ENCODE measurements at regions not wholly inside any gene's neighbourhood (a gene's known extent, or its start where the extent isn't known, plus 50 kb on each side); places are given as distances from the start of the nearest gene placed in this dataset.
A peak's percentile ranks its signal among the peaks of the same experiment; 100 is the strongest.

GRCh38 chr1:208631506-208631905 lies 387.3 kb upstream of the PLXNA2 start:
- WGBS (ENCODE audit: extremely low coverage, insufficient coverage, low lambda C conversion rate) = no CpG with 5 or more reads among the region's 4 CpGs
- no peak for DNase-seq

GRCh38 chr1:208634346-208635140 lies 390.4 kb upstream of the PLXNA2 start:
- DNase-seq = no peak
- Histone ChIP-seq H2AK5ac (ENCODE audit: low read length) (no peak overlapping the region), H2BK120ac (ENCODE audit: low read depth, low read length) (no peak overlapping the region), H3K36me3 (ENCODE audit: control insufficient read depth, insufficient read depth, low read length) (no peaks in the 10 kb centered on the region), H4K5ac (ENCODE audit: low read length) (no peak overlapping the region), H2BK15ac (replicated peaks; ENCODE audit: low read depth) (no peak overlapping the region), H3K56ac (ENCODE audit: low read length) (no peak overlapping the region), H4K8ac (ENCODE audit: low read depth, low read length) (no peak overlapping the region), H3K79me2 (ENCODE audit: control insufficient read depth, insufficient read depth, low read length) (no peaks in the 10 kb centered on the region), H3K18ac (ENCODE audit: low read length) (no peak overlapping the region), H3K4me1 (ENCODE audit: control insufficient read depth, low read depth, low read length) (no peaks in the 10 kb centered on the region), H2BK5ac (ENCODE audit: low read length) (no peak overlapping the region), H3K27me3 (ENCODE audit: insufficient read depth, low read length, poor library complexity) (no peaks in the 10 kb centered on the region), H3K4me3 (ENCODE audit: low read length) (no peak overlapping the region), H3K4me2 (ENCODE audit: low read length) (no peak overlapping the region), H3K27ac (ENCODE audit: low read depth, low read length) (no peak overlapping the region), H3K23ac (ENCODE audit: low read length) (no peak overlapping the region), H3K79me1 (ENCODE audit: low read length) (no peaks in the 10 kb centered on the region), H3K4ac (ENCODE audit: low read depth, low read length) (no peak overlapping the region), H3K9ac (ENCODE audit: low read length) (no peak overlapping the region)
- WGBS (ENCODE audit: extremely low coverage, insufficient coverage, low lambda C conversion rate) = no CpG with 5 or more reads among the region's 5 CpGs

More at GRCh38 chr1:208631506-208631905, 387.3 kb upstream of the PLXNA2 start:
- no peaks in the 10 kb centered on the region for H3K4me1 ChIP-seq (ENCODE audit: control insufficient read depth, low read depth, low read length)
- no peak overlapping the region for H2BK15ac ChIP-seq (replicated peaks; ENCODE audit: low read depth)
- H2BK120ac ChIP-seq (ENCODE audit: low read depth, low read length) = no peak overlapping the region
- no peak overlapping the region for H3K56ac ChIP-seq (ENCODE audit: low read length)
- H3K79me1 ChIP-seq (ENCODE audit: low read length) = no peaks in the 10 kb centered on the region
- H2BK5ac ChIP-seq (ENCODE audit: low read length) = no peak overlapping the region
- H3K27ac ChIP-seq (ENCODE audit: low read depth, low read length) = no peak overlapping the region
- H3K4me3 ChIP-seq (ENCODE audit: low read length) = no peak overlapping the region
- no peak overlapping the region for H4K8ac ChIP-seq (ENCODE audit: low read depth, low read length)
- H4K5ac ChIP-seq (ENCODE audit: low read length) = no peak overlapping the region
- no peak overlapping the region for H3K4me2 ChIP-seq (ENCODE audit: low read length)
- H3K36me3 ChIP-seq (ENCODE audit: control insufficient read depth, insufficient read depth, low read length) = no peaks in the 10 kb centered on the region
- H2AK5ac ChIP-seq (ENCODE audit: low read length) = no peak overlapping the region
- no peak overlapping the region for H3K18ac ChIP-seq (ENCODE audit: low read length)
- H3K4ac ChIP-seq (ENCODE audit: low read depth, low read length) = no peak overlapping the region
- H3K79me2 ChIP-seq (ENCODE audit: control insufficient read depth, insufficient read depth, low read length) = no peaks in the 10 kb centered on the region
- no peak overlapping the region for H3K23ac ChIP-seq (ENCODE audit: low read length)
- no peaks in the 10 kb centered on the region for H3K27me3 ChIP-seq (ENCODE audit: insufficient read depth, low read length, poor library complexity)
- no peak overlapping the region for H3K9ac ChIP-seq (ENCODE audit: low read length)

GRCh38 chr1:208637181-208637580 lies 393.0 kb upstream of the PLXNA2 start:
- H3K27ac ChIP-seq (ENCODE audit: low read depth, low read length) = no peak overlapping the region
- H2BK120ac ChIP-seq (ENCODE audit: low read depth, low read length) = no peak overlapping the region
- no peak for DNase-seq
- no peak overlapping the region for H3K4me3 ChIP-seq (ENCODE audit: low read length)
- no peak overlapping the region for H2BK15ac ChIP-seq (replicated peaks; ENCODE audit: low read depth)
- WGBS (ENCODE audit: extremely low coverage, insufficient coverage, low lambda C conversion rate) = no CpG with 5 or more reads among the region's 3 CpGs
- no peaks in the 10 kb centered on the region for H3K36me3 ChIP-seq (ENCODE audit: control insufficient read depth, insufficient read depth, low read length)
- H3K4ac ChIP-seq (ENCODE audit: low read depth, low read length) = no peak overlapping the region
- H3K56ac ChIP-seq (ENCODE audit: low read length) = no peak overlapping the region
- no peak overlapping the region for H3K18ac ChIP-seq (ENCODE audit: low read length)
- H2AK5ac ChIP-seq (ENCODE audit: low read length) = no peak overlapping the region
- no peak overlapping the region for H4K8ac ChIP-seq (ENCODE audit: low read depth, low read length)
- H2BK5ac ChIP-seq (ENCODE audit: low read length) = no peak overlapping the region
- H4K5ac ChIP-seq (ENCODE audit: low read length) = no peak overlapping the region
- H3K4me1 ChIP-seq (ENCODE audit: control insufficient read depth, low read depth, low read length) = no peaks in the 10 kb centered on the region
- H3K9ac ChIP-seq (ENCODE audit: low read length) = no peak overlapping the region
- H3K4me2 ChIP-seq (ENCODE audit: low read length) = no peak overlapping the region
- H3K79me2 ChIP-seq (ENCODE audit: control insufficient read depth, insufficient read depth, low read length) = no peaks in the 10 kb centered on the region
- H3K23ac ChIP-seq (ENCODE audit: low read length) = no peak overlapping the region
- no peaks in the 10 kb centered on the region for H3K27me3 ChIP-seq (ENCODE audit: insufficient read depth, low read length, poor library complexity)
- H3K79me1 ChIP-seq (ENCODE audit: low read length) = no peaks in the 10 kb centered on the region

- no peak overlapping the region for H3K18ac ChIP-seq (ENCODE audit: low read length)
- no peak for DNase-seq
- H3K36me3 ChIP-seq (ENCODE audit: control insufficient read depth, insufficient read depth, low read length) = no peaks in the 10 kb centered on the region
- no peak overlapping the region for H3K27ac ChIP-seq (ENCODE audit: low read depth, low read length)
- no peak overlapping the region for H4K5ac ChIP-seq (ENCODE audit: low read length)
- H4K8ac ChIP-seq (ENCODE audit: low read depth, low read length) = no peak overlapping the region
- no peak overlapping the region for H3K4ac ChIP-seq (ENCODE audit: low read depth, low read length)
- H3K56ac ChIP-seq (ENCODE audit: low read length) = no peak overlapping the region
- H3K9ac ChIP-seq (ENCODE audit: low read length) = no peak overlapping the region
- H2BK15ac ChIP-seq (replicated peaks; ENCODE audit: low read depth) = no peak overlapping the region
- H2BK120ac ChIP-seq (ENCODE audit: low read depth, low read length) = no peak overlapping the region
- no peaks in the 10 kb centered on the region for H3K4me1 ChIP-seq (ENCODE audit: control insufficient read depth, low read depth, low read length)
- H3K23ac ChIP-seq (ENCODE audit: low read length) = no peak overlapping the region
- H3K4me3 ChIP-seq (ENCODE audit: low read length) = no peak overlapping the region
- no peak overlapping the region for H3K4me2 ChIP-seq (ENCODE audit: low read length)
- H3K27me3 ChIP-seq (ENCODE audit: insufficient read depth, low read length, poor library complexity) = no peaks in the 10 kb centered on the region
- no CpG with 5 or more reads among the region's 2 CpGs for WGBS (ENCODE audit: extremely low coverage, insufficient coverage, low lambda C conversion rate)
- no peaks in the 10 kb centered on the region for H3K79me1 ChIP-seq (ENCODE audit: low read length)
- no peak overlapping the region for H2AK5ac ChIP-seq (ENCODE audit: low read length)
- no peaks in the 10 kb centered on the region for H3K79me2 ChIP-seq (ENCODE audit: control insufficient read depth, insufficient read depth, low read length)
- H2BK5ac ChIP-seq (ENCODE audit: low read length) = no peak overlapping the region
Observed at GRCh38 chr1:208639382-208639781, 395.2 kb upstream of the PLXNA2 start.

GRCh38 chr1:208640295-208640694 lies 396.1 kb upstream of the PLXNA2 start:
- Histone ChIP-seq H2AK5ac (ENCODE audit: low read length) (no peak overlapping the region), H3K23ac (ENCODE audit: low read length) (no peak overlapping the region), H3K79me1 (ENCODE audit: low read length) (no peaks in the 10 kb centered on the region), H3K79me2 (ENCODE audit: control insufficient read depth, insufficient read depth, low read length) (no peaks in the 10 kb centered on the region), H3K56ac (ENCODE audit: low read length) (no peak overlapping the region), H3K36me3 (ENCODE audit: control insufficient read depth, insufficient read depth, low read length) (no peaks in the 10 kb centered on the region), H3K4ac (ENCODE audit: low read depth, low read length) (no peak overlapping the region), H4K5ac (ENCODE audit: low read length) (no peak overlapping the region), H2BK120ac (ENCODE audit: low read depth, low read length) (no peak overlapping the region), H3K9ac (ENCODE audit: low read length) (no peak overlapping the region), H3K4me3 (ENCODE audit: low read length) (no peak overlapping the region), H3K4me1 (ENCODE audit: control insufficient read depth, low read depth, low read length) (no peaks in the 10 kb centered on the region), H3K27me3 (ENCODE audit: insufficient read depth, low read length, poor library complexity) (no peaks in the 10 kb centered on the region), H3K27ac (ENCODE audit: low read depth, low read length) (no peak overlapping the region), H2BK5ac (ENCODE audit: low read length) (no peak overlapping the region), H2BK15ac (replicated peaks; ENCODE audit: low read depth) (no peak overlapping the region), H3K18ac (ENCODE audit: low read length) (no peak overlapping the region), H3K4me2 (ENCODE audit: low read length) (no peak overlapping the region), H4K8ac (ENCODE audit: low read depth, low read length) (no peak overlapping the region)
- DNase-seq = peak; percentile 47
- no CpG with 5 or more reads among the region's 5 CpGs for WGBS (ENCODE audit: extremely low coverage, insufficient coverage, low lambda C conversion rate)
